Hypothalamus (tissue), 51 donors: ENCODE measurements at regions not wholly inside any gene's neighbourhood (a gene's known extent, or its start where the extent isn't known, plus 50 kb on each side); places are given as distances from the start of the nearest gene placed in this dataset.

ENCODE experiments used
- DNase-seq, 51 donors: peaks; one replicate each; lab custom pipeline; 2025; lab: John Stamatoyannopoulos, UW

DNA sequence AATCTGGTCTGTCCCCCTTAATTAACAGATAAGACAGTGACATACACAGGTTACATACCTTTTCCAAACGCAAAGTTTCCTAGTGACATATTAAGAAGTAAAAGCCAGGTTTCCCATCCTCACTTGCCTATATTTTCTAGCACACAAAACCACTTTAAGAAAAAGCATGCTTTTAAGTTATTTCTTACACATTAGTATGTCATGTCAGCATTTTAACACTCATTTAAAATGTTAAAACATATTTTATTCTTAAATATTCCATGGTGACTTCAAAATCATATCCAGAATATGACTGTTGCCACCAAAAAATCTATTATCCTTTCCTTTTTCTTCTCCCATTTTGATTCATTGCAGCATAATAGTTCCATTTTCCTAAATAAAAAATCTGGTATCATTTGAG is 1830.2 kb downstream of the STIM2 start:
- DNase-seq, result no peak

DNA sequence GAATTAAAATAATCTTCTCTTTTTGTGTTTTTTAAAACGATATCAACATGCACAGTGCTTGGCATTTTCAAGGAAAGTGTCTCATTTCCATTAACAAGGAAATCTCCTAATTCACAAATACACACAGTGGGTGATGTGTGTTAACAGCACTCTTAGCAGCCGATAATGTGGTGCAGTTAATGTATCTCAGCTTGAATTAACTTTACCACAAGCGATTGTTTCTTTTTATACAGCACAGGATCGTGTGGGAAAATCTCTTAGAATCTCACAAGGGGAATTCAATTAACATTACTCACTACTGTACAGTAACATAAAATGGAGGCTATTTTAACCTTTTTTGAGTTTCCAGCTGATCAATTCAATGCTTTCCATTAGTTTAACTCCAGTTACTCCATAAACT is 1841.9 kb downstream of the STIM2 start:
- no peak for DNase-seq

DNA sequence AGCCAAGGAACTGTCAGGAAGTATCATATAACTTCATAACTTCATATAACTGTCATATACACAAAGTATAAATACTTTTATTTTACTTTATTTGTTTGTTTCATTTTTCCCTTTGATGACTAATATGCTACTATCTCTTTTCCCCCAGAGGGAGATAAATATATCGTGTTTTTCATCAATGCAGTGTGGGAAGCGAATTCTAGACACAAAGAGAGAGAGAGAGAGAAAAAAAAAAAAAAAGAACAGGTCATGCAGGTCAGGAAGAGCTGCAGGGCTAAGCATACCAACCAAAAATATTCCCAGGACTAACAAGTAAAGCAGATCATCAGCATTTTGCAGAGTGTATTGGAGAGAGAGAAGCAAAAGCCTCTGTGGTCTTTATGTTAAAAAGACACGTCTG is 1849.2 kb downstream of the STIM2 start:
- no peak for DNase-seq

DNA sequence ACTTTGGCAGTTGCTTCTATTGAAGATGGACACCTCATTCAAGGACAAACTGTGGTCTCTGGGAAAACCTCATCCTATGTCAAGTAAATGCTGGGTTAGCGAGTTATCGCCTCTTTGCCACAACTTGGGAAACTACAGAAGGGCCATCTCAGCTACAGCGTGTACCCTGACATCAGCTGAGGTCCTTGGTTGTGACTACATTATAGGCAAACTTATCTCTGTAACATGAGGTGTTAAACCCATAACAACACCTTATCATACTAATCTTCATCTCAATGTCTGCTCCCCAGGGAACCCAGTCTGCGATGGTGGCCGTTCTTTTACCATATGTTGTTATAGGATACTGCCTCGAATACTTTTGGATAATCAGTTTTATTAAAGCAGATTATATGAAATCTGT is 1862.7 kb downstream of the STIM2 start:
- no peak for DNase-seq

- no peak for DNase-seq
These were observed 1863.6 kb downstream of the STIM2 start for GRCh38 chr4:28724239-28724638.

DNA sequence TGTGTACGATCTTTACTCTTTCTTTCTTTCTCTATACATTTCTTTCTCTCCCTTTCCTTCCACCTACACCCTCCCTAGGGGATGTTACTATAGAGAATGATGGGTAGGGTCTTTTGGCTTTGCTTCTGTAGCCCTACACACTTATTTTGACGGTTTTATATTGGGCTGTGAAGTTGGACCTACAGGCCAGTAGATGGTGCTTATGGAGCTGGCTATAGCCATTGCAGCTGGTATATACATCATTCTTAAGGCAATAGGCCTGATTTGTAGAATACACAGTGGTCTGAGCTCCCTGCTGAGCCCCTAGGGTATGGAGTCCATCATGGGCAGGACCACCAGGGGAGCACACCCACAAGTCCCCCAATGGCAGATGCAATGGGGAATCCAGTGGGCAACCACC is 1869.7 kb downstream of the STIM2 start:
- no peak for DNase-seq

DNA sequence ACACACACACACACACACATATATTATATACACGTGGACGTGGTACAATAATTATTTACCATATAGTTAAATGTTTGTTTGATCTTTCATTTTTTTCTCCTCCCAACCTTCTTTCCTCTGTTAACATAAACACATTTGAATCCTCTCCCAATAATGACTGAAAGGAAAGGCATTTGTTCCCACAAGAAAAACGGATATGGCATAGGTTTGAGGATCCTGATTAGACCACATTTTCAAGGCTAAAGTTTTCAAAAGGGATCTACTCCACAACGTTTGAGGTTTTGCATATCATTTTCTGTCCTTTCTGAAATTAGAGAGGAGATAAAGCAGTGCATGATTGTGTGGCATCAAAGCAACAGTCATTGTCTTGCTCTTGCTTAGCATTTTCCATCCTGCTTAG is 1883.4 kb downstream of the STIM2 start:
- DNase-seq, result no peak

- DNase-seq, result no peak
These were observed 1893.7 kb downstream of the STIM2 start for GRCh38 chr4:28754376-28754775.

DNA sequence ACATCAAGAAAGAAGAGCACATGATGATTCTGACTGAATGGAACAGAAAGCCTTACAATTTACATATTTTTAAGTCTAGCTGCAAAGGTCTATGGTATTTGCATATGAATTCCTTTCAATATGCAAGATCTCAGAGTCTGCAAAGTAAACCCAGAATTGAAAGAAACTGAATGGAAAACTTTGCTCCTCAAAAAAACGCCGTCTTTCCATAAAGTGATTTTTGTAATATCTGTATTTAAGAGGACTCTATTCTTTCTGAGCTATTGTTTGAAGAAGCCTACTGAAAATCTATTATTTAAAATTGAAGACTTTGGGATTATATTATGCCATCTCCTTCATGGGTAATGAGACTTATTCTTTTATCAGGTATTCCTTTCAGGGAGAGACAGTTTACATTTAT is 1894.4 kb downstream of the STIM2 start:
- DNase-seq, result no peak

DNA sequence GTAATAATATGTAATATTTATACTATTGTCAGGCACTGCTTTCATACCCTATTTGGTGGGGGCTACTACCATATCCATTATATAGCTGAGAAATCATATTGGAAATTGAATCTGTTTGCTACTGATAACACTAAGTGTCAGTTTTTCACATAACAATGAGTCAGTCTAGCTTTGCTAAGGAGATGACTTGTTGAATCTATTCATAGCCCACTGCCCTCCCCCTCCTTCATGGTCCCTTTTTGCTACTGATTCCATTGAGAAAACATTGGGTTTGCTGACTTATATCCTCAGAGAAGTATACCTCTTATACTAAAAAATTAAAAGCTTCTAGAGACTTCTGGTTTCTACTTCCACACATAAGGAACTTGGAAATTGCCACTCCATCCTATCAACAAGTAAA is 1898.4 kb downstream of the STIM2 start:
- DNase-seq, result no peak

DNA sequence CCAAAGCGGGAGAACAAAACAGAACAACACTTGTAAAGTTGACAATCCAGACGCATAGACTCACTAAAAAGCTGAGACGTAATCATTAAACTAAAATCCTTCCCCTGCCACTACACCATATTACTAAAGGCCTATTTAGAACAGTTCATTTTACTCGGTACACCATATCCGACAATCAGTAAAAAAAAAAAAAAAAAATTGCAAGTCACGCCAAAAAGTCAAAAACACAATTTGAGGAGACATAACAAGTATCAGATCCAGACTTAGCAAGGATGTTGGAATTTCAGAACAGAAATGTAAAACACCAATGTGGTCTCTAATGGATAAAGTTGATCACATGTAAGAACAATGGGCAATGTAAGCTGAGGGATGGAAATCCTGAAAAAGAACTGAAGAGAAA is 1899.4 kb downstream of the STIM2 start:
- DNase-seq, result no peak

DNA sequence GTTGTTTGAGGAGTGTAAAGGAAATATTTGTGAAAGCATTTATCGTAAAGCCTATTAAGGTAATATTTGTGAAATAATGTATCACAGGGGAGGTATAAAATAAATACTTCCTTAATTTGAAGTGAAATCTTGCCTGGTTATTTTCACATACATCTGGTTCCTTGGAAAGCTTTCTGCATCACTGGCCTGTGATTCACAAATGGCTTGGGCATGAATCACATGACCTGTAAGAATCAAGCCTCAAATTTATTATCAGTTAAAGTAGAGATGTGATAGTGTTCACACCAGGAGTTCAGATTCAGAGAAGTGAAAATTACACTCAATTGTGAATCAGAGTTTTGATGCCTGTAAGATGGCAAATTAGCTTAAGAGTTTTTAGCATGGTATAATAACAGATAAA is 1911.4 kb downstream of the STIM2 start:
- DNase-seq, result no peak

DNA sequence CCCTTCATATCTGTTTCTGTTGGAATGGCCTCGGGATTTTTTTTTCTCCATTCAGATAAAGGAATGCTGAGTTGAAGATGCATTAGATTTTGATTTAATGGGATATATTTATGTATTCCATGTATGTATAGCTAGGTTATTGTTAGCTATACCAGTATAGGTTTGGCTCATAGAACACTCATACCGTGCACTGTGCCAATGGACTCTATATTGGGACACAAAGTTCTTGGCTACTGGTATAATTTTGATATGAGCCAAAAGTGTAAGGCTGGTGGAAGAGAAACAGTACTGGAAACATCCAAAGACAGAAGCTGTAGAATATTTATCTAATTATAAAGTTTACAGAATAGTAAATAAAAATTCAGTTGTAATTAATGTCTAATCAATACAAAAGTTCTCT is 1912.1 kb downstream of the STIM2 start:
- DNase-seq, result no peak

DNA sequence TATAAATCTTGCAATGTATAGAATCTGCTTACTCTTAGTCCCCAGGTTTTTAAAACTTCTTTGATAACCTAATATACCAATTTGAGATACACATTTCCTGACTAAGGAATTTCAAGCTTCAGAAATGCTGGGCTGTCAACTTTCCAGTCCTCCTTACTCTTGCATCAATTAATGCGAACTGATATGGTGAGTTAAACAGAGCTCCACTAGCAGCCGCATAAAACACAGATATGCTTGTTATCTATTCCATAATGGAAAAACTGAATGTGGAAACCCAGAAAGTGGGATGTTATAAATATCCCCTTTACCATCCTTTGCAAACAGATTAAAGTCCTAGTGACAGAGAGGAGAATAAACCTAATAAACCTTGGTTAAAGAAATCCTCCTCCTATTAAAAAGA is 1913.7 kb downstream of the STIM2 start:
- DNase-seq, result no peak

DNA sequence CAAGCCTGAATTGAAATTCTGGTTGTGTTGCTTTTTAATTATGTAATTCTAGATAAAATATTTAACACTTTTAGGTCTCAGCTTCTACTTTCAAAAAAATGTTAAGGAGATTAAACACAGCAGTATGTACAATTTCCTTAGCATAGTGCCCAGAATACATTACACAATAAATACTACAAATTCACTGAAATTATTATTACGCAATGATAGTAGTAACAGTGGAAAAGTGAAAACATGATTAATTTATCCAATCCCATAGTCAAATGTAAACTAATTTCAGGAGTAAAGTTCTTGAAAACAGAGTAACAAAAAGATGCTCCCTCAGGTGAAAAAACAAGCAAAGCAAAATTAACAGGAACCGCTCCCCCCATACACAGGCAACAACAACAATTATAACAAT is 1915.4 kb downstream of the STIM2 start:
- DNase-seq, result no peak

GRCh38 chr4:28784188-28784587 is 1923.5 kb downstream of the STIM2 start:
- DNase-seq, result no peak

- DNase-seq, result no peak
These were observed 1927.3 kb downstream of the STIM2 start for GRCh38 chr4:28787947-28788346.

DNA sequence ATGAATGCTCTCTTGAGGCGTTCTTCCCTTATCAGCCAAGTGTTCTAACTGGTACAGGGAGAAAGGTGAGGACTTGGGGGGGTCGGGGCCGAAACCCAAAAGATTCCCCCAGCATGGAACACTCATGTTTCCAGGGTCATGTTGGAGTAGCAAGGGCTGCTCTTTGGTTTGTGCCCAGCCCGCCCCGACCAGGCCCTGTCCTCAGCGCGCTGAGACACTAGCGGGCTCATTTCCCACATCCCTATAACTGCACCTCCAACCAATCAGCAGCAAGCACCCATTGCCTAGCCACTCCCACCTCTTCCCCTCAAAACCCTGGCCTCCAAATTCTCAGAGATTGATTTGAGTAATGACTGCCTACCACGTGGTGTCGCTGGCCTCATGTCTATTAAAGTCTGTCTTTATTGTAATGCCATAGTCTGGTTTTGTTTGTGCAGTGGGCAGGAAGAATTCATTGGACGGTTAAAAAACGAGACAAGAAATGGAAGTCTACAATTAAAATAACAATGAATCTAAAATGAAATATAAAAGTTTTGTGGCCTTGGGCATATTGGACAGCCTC is 1928.4 kb downstream of the STIM2 start:
- no peak for DNase-seq

GRCh38 chr4:28792917-28793597 is 1927.1 kb upstream of the PCDH7 start:
- no peak for DNase-seq

DNA sequence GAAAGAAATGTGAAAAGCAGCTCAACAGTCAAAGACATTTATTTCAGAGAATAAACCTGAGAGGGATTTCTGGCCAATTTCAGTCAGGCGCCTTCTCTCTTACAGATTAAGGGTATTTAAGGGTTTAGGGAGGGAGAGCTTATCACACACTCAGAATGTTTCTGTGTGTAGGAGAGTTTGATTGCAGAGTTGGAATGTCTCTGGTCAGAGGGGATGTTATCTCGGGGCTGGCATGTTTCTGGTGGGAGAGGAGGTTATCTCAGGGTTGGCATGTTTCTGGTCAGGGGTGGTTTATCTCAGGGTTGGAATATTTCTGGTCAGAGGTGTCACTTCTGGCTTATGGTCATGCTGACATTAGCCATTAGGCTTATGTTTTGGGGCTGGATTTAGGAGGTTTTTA is 1920.5 kb upstream of the PCDH7 start:
- no peak for DNase-seq

- DNase-seq, result no peak
These were observed 1909.1 kb upstream of the PCDH7 start for GRCh38 chr4:28811025-28811424.

DNA sequence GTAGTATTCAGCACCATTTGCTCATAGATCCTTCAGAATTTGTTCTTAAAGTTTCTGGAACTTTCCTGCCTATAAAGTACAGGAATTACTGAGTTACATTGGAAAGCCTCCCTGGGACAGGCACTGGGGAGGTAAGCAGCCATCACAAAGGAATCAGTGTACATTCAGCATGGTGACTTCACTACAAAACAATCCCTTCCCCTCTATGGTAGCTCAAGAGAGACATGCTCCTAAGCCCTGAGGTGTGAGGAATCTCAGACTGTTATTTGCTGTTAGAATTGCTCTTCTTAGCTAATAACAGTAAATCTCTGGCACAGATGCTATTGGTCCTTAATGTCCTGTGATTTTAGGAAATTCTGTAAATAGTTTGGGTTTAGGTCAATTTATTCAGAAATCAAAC is 1898.0 kb upstream of the PCDH7 start:
- DNase-seq, result no peak

DNA sequence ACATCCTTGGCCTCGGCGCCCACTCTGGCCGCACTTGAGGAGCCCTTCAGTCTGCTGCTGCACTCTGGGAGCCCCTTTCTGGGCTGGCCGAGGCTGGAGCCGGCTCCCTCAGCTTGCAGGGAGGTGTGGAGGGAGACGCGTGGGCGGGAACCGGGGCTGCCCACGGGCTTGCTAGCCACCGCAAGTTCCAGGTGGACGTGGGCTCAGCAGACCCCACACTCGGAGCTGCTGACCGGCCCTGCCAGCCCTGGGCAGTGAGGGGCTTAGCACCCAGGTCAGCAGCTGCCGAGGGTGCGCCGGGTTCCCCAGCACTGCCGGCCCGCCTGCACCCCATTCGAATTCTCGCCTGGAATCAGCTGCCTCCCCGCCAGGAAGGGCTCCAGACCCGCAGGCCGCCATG is 1892.3 kb upstream of the PCDH7 start:
- no peak for DNase-seq
